ENCODE measurements at regions not wholly inside any gene's neighbourhood (a gene's known extent, or its start where the extent isn't known, plus 50 kb on each side); places are given as distances from the start of the nearest gene placed in this dataset.
"Not testable (repeated sequence)": the region's sequence is repeated elsewhere in the genome, so short reads cannot be mapped to it uniquely, and the experiment has no call there.

GRCh38 chr6:60450428-60450827 is 1835.6 kb downstream of the KHDRBS2 start:
- no CpG with 5 or more reads among the region's 1 CpG for WGBS
- DNase-seq; H3K4ac ChIP-seq (ENCODE audit: low read depth in 1 of 2, low read length in 2 of 2); H2BK5ac ChIP-seq (ENCODE audit: low read depth, low read length, poor library complexity, severe bottlenecking); H3K9me3 ChIP-seq (ENCODE audit: control insufficient read depth, low read length); H3K18ac ChIP-seq (ENCODE audit: low read depth in 1 of 2, low read length in 2 of 2); H2BK120ac ChIP-seq (ENCODE audit: low read depth, low read length); H2AFZ ChIP-seq (ENCODE audit: low read depth, low read length); H4K91ac ChIP-seq (ENCODE audit: low read length); H3K27me3 ChIP-seq (ENCODE audit: control insufficient read depth in 1 of 2, insufficient read depth in 1 of 2, low read length in 2 of 2); H3K36me3 ChIP-seq (ENCODE audit: control insufficient read depth in 1 of 2, insufficient read depth in 2 of 2, low read depth in 1 of 2, low read length in 2 of 2); H3K9ac ChIP-seq (ENCODE audit: low read length); H2BK15ac ChIP-seq (ENCODE audit: low read depth, poor library complexity, severe bottlenecking); H3K14ac ChIP-seq (ENCODE audit: low read length in 2 of 2); H3K4me1 ChIP-seq (ENCODE audit: control insufficient read depth, insufficient read depth, low read depth, low read length); H3K4me2 ChIP-seq (ENCODE audit: low read length, poor library complexity, severe bottlenecking); H3K27ac ChIP-seq (ENCODE audit: low read length, poor library complexity, severe bottlenecking); H3K23ac ChIP-seq (ENCODE audit: low read length in 2 of 2); H3K79me1 ChIP-seq (replicated peaks; ENCODE audit: low read length, poor library complexity, severe bottlenecking); H2BK12ac ChIP-seq (ENCODE audit: low read length in 2 of 2); H2AK5ac ChIP-seq (ENCODE audit: low read length, severe bottlenecking); H4K8ac ChIP-seq (ENCODE audit: low read length); H3K4me3 ChIP-seq (ENCODE audit: insufficient read depth in 1 of 2, low read depth in 1 of 2, low read length in 2 of 2): not testable (repeated sequence)

- not testable (repeated sequence) for H3K4me1 ChIP-seq (ENCODE audit: control insufficient read depth, insufficient read depth, low read depth, low read length); H3K4me2 ChIP-seq (ENCODE audit: low read length, poor library complexity, severe bottlenecking); H2BK15ac ChIP-seq (ENCODE audit: low read depth, poor library complexity, severe bottlenecking); H3K9ac ChIP-seq (ENCODE audit: low read length); H3K36me3 ChIP-seq (ENCODE audit: control insufficient read depth in 1 of 2, insufficient read depth in 2 of 2, low read depth in 1 of 2, low read length in 2 of 2); H2BK120ac ChIP-seq (ENCODE audit: low read depth, low read length); H4K91ac ChIP-seq (ENCODE audit: low read length); H3K14ac ChIP-seq (ENCODE audit: low read length in 2 of 2); H3K79me1 ChIP-seq (replicated peaks; ENCODE audit: low read length, poor library complexity, severe bottlenecking); H3K4ac ChIP-seq (ENCODE audit: low read depth in 1 of 2, low read length in 2 of 2); H3K9me3 ChIP-seq (ENCODE audit: control insufficient read depth, low read length); DNase-seq; H3K27me3 ChIP-seq (ENCODE audit: control insufficient read depth in 1 of 2, insufficient read depth in 1 of 2, low read length in 2 of 2); H4K8ac ChIP-seq (ENCODE audit: low read length); H2BK12ac ChIP-seq (ENCODE audit: low read length in 2 of 2); H3K18ac ChIP-seq (ENCODE audit: low read depth in 1 of 2, low read length in 2 of 2); H2BK5ac ChIP-seq (ENCODE audit: low read depth, low read length, poor library complexity, severe bottlenecking); H3K23ac ChIP-seq (ENCODE audit: low read length in 2 of 2); H2AFZ ChIP-seq (ENCODE audit: low read depth, low read length); H3K27ac ChIP-seq (ENCODE audit: low read length, poor library complexity, severe bottlenecking); H2AK5ac ChIP-seq (ENCODE audit: low read length, severe bottlenecking); H3K4me3 ChIP-seq (ENCODE audit: insufficient read depth in 1 of 2, low read depth in 1 of 2, low read length in 2 of 2)
- WGBS: 78% methylated on average over 1 of the region's 3 CpGs
These were observed 1841.5 kb downstream of the KHDRBS2 start for GRCh38 chr6:60444532-60444931.

- not testable (repeated sequence) for H4K8ac ChIP-seq (ENCODE audit: low read length); H3K4me1 ChIP-seq (ENCODE audit: control insufficient read depth, insufficient read depth, low read depth, low read length); H3K27ac ChIP-seq (ENCODE audit: low read length, poor library complexity, severe bottlenecking); H3K14ac ChIP-seq (ENCODE audit: low read length in 2 of 2); H4K91ac ChIP-seq (ENCODE audit: low read length); H3K27me3 ChIP-seq (ENCODE audit: control insufficient read depth in 1 of 2, insufficient read depth in 1 of 2, low read length in 2 of 2); H3K4ac ChIP-seq (ENCODE audit: low read depth in 1 of 2, low read length in 2 of 2); H3K4me3 ChIP-seq (ENCODE audit: insufficient read depth in 1 of 2, low read depth in 1 of 2, low read length in 2 of 2); H3K18ac ChIP-seq (ENCODE audit: low read depth in 1 of 2, low read length in 2 of 2); H2AK5ac ChIP-seq (ENCODE audit: low read length, severe bottlenecking); H3K9ac ChIP-seq (ENCODE audit: low read length); H3K23ac ChIP-seq (ENCODE audit: low read length in 2 of 2); H3K9me3 ChIP-seq (ENCODE audit: control insufficient read depth, low read length); DNase-seq; H3K79me1 ChIP-seq (replicated peaks; ENCODE audit: low read length, poor library complexity, severe bottlenecking); H3K36me3 ChIP-seq (ENCODE audit: control insufficient read depth in 1 of 2, insufficient read depth in 2 of 2, low read depth in 1 of 2, low read length in 2 of 2); H2BK12ac ChIP-seq (ENCODE audit: low read length in 2 of 2); H2BK5ac ChIP-seq (ENCODE audit: low read depth, low read length, poor library complexity, severe bottlenecking); H3K4me2 ChIP-seq (ENCODE audit: low read length, poor library complexity, severe bottlenecking); H2BK120ac ChIP-seq (ENCODE audit: low read depth, low read length); H2BK15ac ChIP-seq (ENCODE audit: low read depth, poor library complexity, severe bottlenecking); H2AFZ ChIP-seq (ENCODE audit: low read depth, low read length)
- WGBS: 87% methylated on average over 2 of the region's 3 CpGs
These were observed 1846.3 kb downstream of the KHDRBS2 start for GRCh38 chr6:60439709-60440108.

- not testable (repeated sequence) for H3K23ac ChIP-seq (ENCODE audit: low read length in 2 of 2); H3K14ac ChIP-seq (ENCODE audit: low read length in 2 of 2); H2AK5ac ChIP-seq (ENCODE audit: low read length, severe bottlenecking); H3K9ac ChIP-seq (ENCODE audit: low read length); H2BK120ac ChIP-seq (ENCODE audit: low read depth, low read length); H3K27me3 ChIP-seq (ENCODE audit: control insufficient read depth in 1 of 2, insufficient read depth in 1 of 2, low read length in 2 of 2); H3K36me3 ChIP-seq (ENCODE audit: control insufficient read depth in 1 of 2, insufficient read depth in 2 of 2, low read depth in 1 of 2, low read length in 2 of 2); H3K4me3 ChIP-seq (ENCODE audit: insufficient read depth in 1 of 2, low read depth in 1 of 2, low read length in 2 of 2); H4K91ac ChIP-seq (ENCODE audit: low read length); H2BK12ac ChIP-seq (ENCODE audit: low read length in 2 of 2); H4K8ac ChIP-seq (ENCODE audit: low read length); H3K4ac ChIP-seq (ENCODE audit: low read depth in 1 of 2, low read length in 2 of 2); H3K79me1 ChIP-seq (replicated peaks; ENCODE audit: low read length, poor library complexity, severe bottlenecking); H2BK15ac ChIP-seq (ENCODE audit: low read depth, poor library complexity, severe bottlenecking); H3K9me3 ChIP-seq (ENCODE audit: control insufficient read depth, low read length); H3K27ac ChIP-seq (ENCODE audit: low read length, poor library complexity, severe bottlenecking); H2BK5ac ChIP-seq (ENCODE audit: low read depth, low read length, poor library complexity, severe bottlenecking); H2AFZ ChIP-seq (ENCODE audit: low read depth, low read length); H3K4me2 ChIP-seq (ENCODE audit: low read length, poor library complexity, severe bottlenecking); H3K18ac ChIP-seq (ENCODE audit: low read depth in 1 of 2, low read length in 2 of 2); DNase-seq; H3K4me1 ChIP-seq (ENCODE audit: control insufficient read depth, insufficient read depth, low read depth, low read length)
- no CpG with 5 or more reads among the region's 1 CpG for WGBS
These were observed 1863.3 kb downstream of the KHDRBS2 start for GRCh38 chr6:60422691-60423090.
